PC-9 (cell line): ENCODE measurements at regions not wholly inside any gene's neighbourhood (a gene's known extent, or its start where the extent isn't known, plus 50 kb on each side); places are given as distances from the start of the nearest gene placed in this dataset.

Source experiments
- EZH2 ChIP-seq: fragments of 200-600 bp; sonication (generic); IDR thresholded peaks from 2 replicates; pipeline ENCODE4 v1.8.0; 2017; ENCODE audit warnings: antibody characterized with exemption, low read depth
- TF ChIP-seq, protein P1 (sequence below): fragments of 200-600 bp; sonication (generic); conservative IDR thresholded peaks from 2 replicates; pipeline ENCODE4 v1.6.1; 2017; ENCODE audit warnings: mixed run types, antibody characterized with exemption, mild to moderate bottlenecking, moderate library complexity

DNA sequence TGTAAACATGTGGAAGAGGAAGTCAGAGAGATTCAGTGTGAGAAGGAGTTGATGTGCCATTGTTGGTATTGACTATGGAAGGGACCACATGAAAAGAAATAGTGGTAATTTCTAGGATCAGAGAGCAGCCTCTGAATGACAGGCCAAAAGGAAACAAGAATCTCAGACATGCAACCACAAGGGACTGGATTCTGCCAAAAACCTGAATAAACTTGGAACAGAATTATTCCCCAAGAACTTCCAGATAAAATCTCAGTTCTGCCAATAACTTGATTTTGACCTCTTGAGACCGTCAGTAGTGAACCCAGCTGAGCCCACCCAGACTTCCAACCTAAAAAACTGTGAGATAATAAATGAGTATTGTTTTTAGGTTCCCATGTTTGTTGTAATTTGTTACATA, 653.6 kb upstream of the NR3C2 start:
- TF ChIP-seq, protein P1, sequence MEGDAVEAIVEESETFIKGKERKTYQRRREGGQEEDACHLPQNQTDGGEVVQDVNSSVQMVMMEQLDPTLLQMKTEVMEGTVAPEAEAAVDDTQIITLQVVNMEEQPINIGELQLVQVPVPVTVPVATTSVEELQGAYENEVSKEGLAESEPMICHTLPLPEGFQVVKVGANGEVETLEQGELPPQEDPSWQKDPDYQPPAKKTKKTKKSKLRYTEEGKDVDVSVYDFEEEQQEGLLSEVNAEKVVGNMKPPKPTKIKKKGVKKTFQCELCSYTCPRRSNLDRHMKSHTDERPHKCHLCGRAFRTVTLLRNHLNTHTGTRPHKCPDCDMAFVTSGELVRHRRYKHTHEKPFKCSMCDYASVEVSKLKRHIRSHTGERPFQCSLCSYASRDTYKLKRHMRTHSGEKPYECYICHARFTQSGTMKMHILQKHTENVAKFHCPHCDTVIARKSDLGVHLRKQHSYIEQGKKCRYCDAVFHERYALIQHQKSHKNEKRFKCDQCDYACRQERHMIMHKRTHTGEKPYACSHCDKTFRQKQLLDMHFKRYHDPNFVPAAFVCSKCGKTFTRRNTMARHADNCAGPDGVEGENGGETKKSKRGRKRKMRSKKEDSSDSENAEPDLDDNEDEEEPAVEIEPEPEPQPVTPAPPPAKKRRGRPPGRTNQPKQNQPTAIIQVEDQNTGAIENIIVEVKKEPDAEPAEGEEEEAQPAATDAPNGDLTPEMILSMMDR: no peak
- no peak for TF ChIP-seq EZH2
